Ecto neural progenitor cell (in vitro differentiated cells): ENCODE measurements at regions not wholly inside any gene's neighbourhood (a gene's known extent, or its start where the extent isn't known, plus 50 kb on each side); places are given as distances from the start of the nearest gene placed in this dataset.

Source experiments
- DNase-seq: peaks from one replicate; pipeline ENCODE4 v3.0.0-alpha.2; 2018; ENCODE audit warnings: low spot score

- DNase-seq = no peak
These were observed 329.4 kb upstream of the SOX5 start for GRCh38 chr12:24278832-24279231.

GRCh38 chr12:24270965-24271364 lies 321.5 kb upstream of the SOX5 start:
- no peak for DNase-seq

- no peak for DNase-seq
These were observed 321.0 kb upstream of the SOX5 start for GRCh38 chr12:24270464-24270863.

- DNase-seq = no peak
These were observed 319.3 kb upstream of the SOX5 start for GRCh38 chr12:24268663-24269186.

GRCh38 chr12:24266982-24267381 lies 317.5 kb upstream of the SOX5 start:
- no peak for DNase-seq

GRCh38 chr12:24256684-24257083 lies 307.2 kb upstream of the SOX5 start:
- peak; percentile 56 for DNase-seq

GRCh38 chr12:24255920-24256665 lies 306.6 kb upstream of the SOX5 start:
- no peak for DNase-seq

- no peak for DNase-seq
These were observed 303.1 kb upstream of the SOX5 start for GRCh38 chr12:24252602-24253001.

- DNase-seq = no peak
These were observed 297.5 kb upstream of the SOX5 start for GRCh38 chr12:24246934-24247333.

GRCh38 chr12:24246376-24246775 lies 296.9 kb upstream of the SOX5 start:
- DNase-seq = no peak

- DNase-seq = no peak
These were observed 295.3 kb upstream of the SOX5 start for GRCh38 chr12:24244801-24245200.

- no peak for DNase-seq
These were observed 294.8 kb upstream of the SOX5 start for GRCh38 chr12:24244231-24244630.

- no peak for DNase-seq
These were observed 291.2 kb upstream of the SOX5 start for GRCh38 chr12:24240707-24241106.

GRCh38 chr12:24233519-24234246 lies 284.2 kb upstream of the SOX5 start:
- no peak for DNase-seq

GRCh38 chr12:24232531-24232930 lies 283.1 kb upstream of the SOX5 start:
- no peak for DNase-seq

GRCh38 chr12:24231298-24231697 lies 281.8 kb upstream of the SOX5 start:
- no peak for DNase-seq

- DNase-seq = peak; percentile 54
These were observed 280.7 kb upstream of the SOX5 start for GRCh38 chr12:24230061-24230701.

GRCh38 chr12:24229031-24229700 lies 279.7 kb upstream of the SOX5 start:
- DNase-seq = no peak

- DNase-seq = no peak
These were observed 278.9 kb upstream of the SOX5 start for GRCh38 chr12:24228371-24228770.

GRCh38 chr12:24227551-24227950 lies 278.1 kb upstream of the SOX5 start:
- no peak for DNase-seq

- no peak for DNase-seq
These were observed 277.4 kb upstream of the SOX5 start for GRCh38 chr12:24226745-24227350.

GRCh38 chr12:24224401-24224800 lies 274.9 kb upstream of the SOX5 start:
- no peak for DNase-seq
